GM12878 (cell line): ENCODE measurements at regions not wholly inside any gene's neighbourhood (a gene's known extent, or its start where the extent isn't known, plus 50 kb on each side); places are given as distances from the start of the nearest gene placed in this dataset.

Source experiments
- ATAC-seq: fragments of 200-7000 bp; cut with Tn5 transposase; 3 replicates; pipeline ENCODE4 v1.9.1; 2020; ENCODE audit warnings: mild to moderate bottlenecking, moderate library complexity
- BruUV-seq: library from RNA; stranded (reverse); fragments of 400-500 nt; replicated peaks from 2 replicates; lab custom pipeline; 2021; lab: Mats Ljungman, UMichigan
- CTCF ChIA-PET: fragments of 300-600 bp; sonication (Branson Sonifier 250); formaldehyde crosslinking; extraction: SDS; loops from one replicate; lab custom pipeline; 2021; ENCODE audit warnings: inconsistent platforms; lab: Yijun Ruan, JAX
- POLR2A ChIA-PET: fragments of 350-600 bp; formaldehyde crosslinking; extraction: SDS; loops from one replicate; lab custom pipeline; 2021; ENCODE audit warnings: inconsistent platforms; lab: Charles Lee
- RAD21 ChIA-PET: fragments of 300-600 bp; sonication (Branson Sonifier 250); formaldehyde crosslinking; loops from one replicate; lab custom pipeline; 2023; ENCODE audit warnings: antibody characterized with exemption; ENCODE audit not compliant: unreplicated experiment; lab: Charles Lee
- SMC1A ChIA-PET: fragments of 300-600 bp; sonication (Branson Sonifier 250); formaldehyde crosslinking; loops from one replicate; lab custom pipeline; 2023; ENCODE audit not compliant: unreplicated experiment, uncharacterized antibody; lab: Charles Lee
- DNase-seq: peaks from one replicate; pipeline ENCODE4 v3.0.0-alpha.2; 2011; ENCODE audit warnings: low read depth, low spot score
- FAIRE-seq: peaks from 3 replicates; lab custom pipeline; 2011; peaks lifted over from hg19 to GRCh38; lab: Jason Lieb, UNC
- H2AFZ ChIP-seq: 2 replicates; pipeline ENCODE4 v1.6.0; 2011; ENCODE audit warnings: low read depth, low read length, control low read depth; ENCODE audit not compliant: control insufficient read depth
- H3K27ac ChIP-seq: 2 replicates; pipeline ENCODE4 v1.5.1; 2011; ENCODE audit warnings: control low read depth; ENCODE audit not compliant: control insufficient read depth, insufficient read depth
- H3K27me3 ChIP-seq, 2 experiments: replicated peaks in 1 of 2; 2 replicates each; pipeline versions ENCODE4 v1.6.0 to v1.6.1; 2011; ENCODE audit warnings: low read length in 1 of 2; ENCODE audit not compliant: control insufficient read depth in 2 of 2, insufficient read depth in 2 of 2
- H3K36me3 ChIP-seq, 2 experiments: 2 replicates each; pipeline ENCODE4 v1.5.1; 2011; ENCODE audit warnings: low read length in 1 of 2; ENCODE audit not compliant: control insufficient read depth in 2 of 2, insufficient read depth in 2 of 2
- H3K4me1 ChIP-seq: 2 replicates; pipeline ENCODE4 v1.6.1; 2011; ENCODE audit warnings: mild to moderate bottlenecking, low read length, moderate library complexity, mixed read lengths; ENCODE audit not compliant: control insufficient read depth, insufficient read depth
- H3K4me2 ChIP-seq: 2 replicates; pipeline ENCODE4 v1.6.0; 2011; ENCODE audit warnings: control low read depth; ENCODE audit not compliant: control insufficient read depth, insufficient read depth
- H3K4me3 ChIP-seq: fragments of 200-600 bp; sonication (generic); 2 replicates; pipeline ENCODE4 v1.5.1; 2016
- H3K79me2 ChIP-seq: 2 replicates; pipeline ENCODE4 v1.6.0; 2011; ENCODE audit warnings: low read length; ENCODE audit not compliant: control insufficient read depth, insufficient read depth
- H3K9ac ChIP-seq: 2 replicates; pipeline ENCODE4 v1.8.0; 2011; ENCODE audit warnings: low read length, control low read depth, mixed read lengths; ENCODE audit not compliant: control insufficient read depth, insufficient read depth
- H3K9me3 ChIP-seq: replicated peaks from 3 replicates; pipeline ENCODE4 v1.5.1; 2011; ENCODE audit warnings: mild to moderate bottlenecking, low read length; ENCODE audit not compliant: control insufficient read depth, insufficient read depth
- H4K20me1 ChIP-seq: 2 replicates; pipeline ENCODE4 v1.6.0; 2011; ENCODE audit not compliant: control insufficient read depth, insufficient read depth
- HCFC1 ChIP-seq: fragments of 150-350 bp; IDR thresholded peaks from 2 replicates; pipeline ENCODE4 v1.6.1; 2014; ENCODE audit warnings: low read length
- LARP7 ChIP-seq: fragments of 450-650 bp; IDR thresholded peaks from 2 replicates; pipeline ENCODE4 v1.6.1; 2017; ENCODE audit warnings: mild to moderate bottlenecking
- RAD21 ChIP-seq: IDR thresholded peaks from 2 replicates; pipeline ENCODE4 v1.6.1; 2011; ENCODE audit warnings: mild to moderate bottlenecking, low read depth, low read length, moderate library complexity; ENCODE audit not compliant: insufficient read depth
- SMC3 ChIP-seq: IDR thresholded peaks from 2 replicates; pipeline ENCODE4 v1.6.1; 2011; ENCODE audit warnings: low read length, improper control_type of control experiment, borderline replicate concordance
- WGBS: methylation state at CpG from one replicate; pipeline ENCODE4 v1.1.6; 2016; ENCODE audit warnings: low lambda C conversion rate; ENCODE audit not compliant: insufficient replicate concordance, insufficient coverage; ENCODE audit errors: missing lambda C conversion rate; 5-methylcytosine and 5-hydroxymethylcytosine counted together
- in situ Hi-C: fragments of 300-500 bp; cut with MboI; formaldehyde crosslinking; loops from 9 replicates; pipeline ENCODE4 v1.14.3; 2018; ENCODE audit warnings: mixed read lengths
- intact Hi-C: fragments of 100-400 bp; cut with micrococcal nuclease; formaldehyde crosslinking; loops from one replicate; pipeline ENCODE4 v1.14.2; 2022; ENCODE audit not compliant: unreplicated experiment
- TF ChIP-seq, protein P1 (sequence below), 3 experiments: IDR thresholded peaks in 2 of 3; conservative IDR thresholded peaks in 1 of 3; 2 replicates each; pipeline ENCODE4 v1.5.1; 2011; ENCODE audit warnings: low read depth in 3 of 3, low read length in 3 of 3, mild to moderate bottlenecking in 3 of 3, control low read depth in 2 of 3, moderate library complexity in 2 of 3, inconsistent platforms in 1 of 3, mixed read lengths in 1 of 3; ENCODE audit not compliant: control insufficient read depth in 2 of 3, insufficient read depth in 1 of 3; ENCODE audit errors: extremely low read depth in 1 of 3

DNA sequence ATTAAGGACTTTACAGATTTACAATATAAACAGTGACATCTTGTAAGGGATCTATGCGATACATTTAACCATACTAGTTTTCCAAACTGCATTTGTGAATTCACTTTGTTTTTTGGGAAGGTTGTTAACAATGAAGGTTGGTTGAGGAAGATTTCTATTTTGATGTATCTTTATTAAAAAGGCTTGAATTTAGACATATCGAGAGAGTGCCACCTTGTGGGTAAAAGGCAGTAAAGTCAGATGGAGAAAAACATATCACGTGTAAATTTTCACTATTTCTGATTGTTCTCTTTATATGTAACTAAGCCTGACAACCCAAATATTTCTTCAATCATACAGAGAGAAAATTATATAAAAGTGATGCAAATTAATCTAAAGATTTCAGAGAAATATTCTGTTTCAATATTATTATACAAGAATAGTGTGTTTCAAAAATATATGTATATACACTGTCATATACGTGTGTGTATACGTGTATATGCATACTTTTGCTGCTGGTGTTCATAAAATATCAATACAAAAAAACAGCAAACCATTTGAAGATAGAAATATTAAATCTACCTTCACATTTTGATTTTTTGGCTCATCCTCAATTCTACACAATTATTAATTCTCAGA, 988.6 kb downstream of the SORCS1 start:
- no peak for FAIRE-seq
- H3K79me2 ChIP-seq, result no peaks in the 10 kb centered on the region
- no peak overlapping the region for H3K27ac ChIP-seq
- no peak overlapping the region for H2AFZ ChIP-seq
- 0 out of 3 replicates have a peak, but pooled peaks have one; percentile 31 for ATAC-seq
- peak; percentile 47; the same call in 1 of the 2 replicates for TF ChIP-seq SMC3
- no peak for TF ChIP-seq HCFC1
- TF ChIP-seq RAD21, result peak; percentile 52
- no peak for TF ChIP-seq LARP7
- TF ChIP-seq, protein P1, sequence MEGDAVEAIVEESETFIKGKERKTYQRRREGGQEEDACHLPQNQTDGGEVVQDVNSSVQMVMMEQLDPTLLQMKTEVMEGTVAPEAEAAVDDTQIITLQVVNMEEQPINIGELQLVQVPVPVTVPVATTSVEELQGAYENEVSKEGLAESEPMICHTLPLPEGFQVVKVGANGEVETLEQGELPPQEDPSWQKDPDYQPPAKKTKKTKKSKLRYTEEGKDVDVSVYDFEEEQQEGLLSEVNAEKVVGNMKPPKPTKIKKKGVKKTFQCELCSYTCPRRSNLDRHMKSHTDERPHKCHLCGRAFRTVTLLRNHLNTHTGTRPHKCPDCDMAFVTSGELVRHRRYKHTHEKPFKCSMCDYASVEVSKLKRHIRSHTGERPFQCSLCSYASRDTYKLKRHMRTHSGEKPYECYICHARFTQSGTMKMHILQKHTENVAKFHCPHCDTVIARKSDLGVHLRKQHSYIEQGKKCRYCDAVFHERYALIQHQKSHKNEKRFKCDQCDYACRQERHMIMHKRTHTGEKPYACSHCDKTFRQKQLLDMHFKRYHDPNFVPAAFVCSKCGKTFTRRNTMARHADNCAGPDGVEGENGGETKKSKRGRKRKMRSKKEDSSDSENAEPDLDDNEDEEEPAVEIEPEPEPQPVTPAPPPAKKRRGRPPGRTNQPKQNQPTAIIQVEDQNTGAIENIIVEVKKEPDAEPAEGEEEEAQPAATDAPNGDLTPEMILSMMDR (IDR thresholded peaks at IDR 0.05 in 2 of 3, conservative IDR thresholded peaks at IDR 0.05 in 1 of 3; ENCODE audit: control insufficient read depth in 2 of 3, extremely low read depth in 1 of 3, insufficient read depth in 1 of 3, low read depth in 3 of 3, low read length in 3 of 3), result peak in 2 of 3 experiments; percentile 36 to 37; a peak in 3 of 6 replicates
- H3K9me3 ChIP-seq, result no peaks in the 10 kb centered on the region
- ChIA-PET RAD21 (no interaction called here), CTCF (interaction anchor here (1.3 to 1.5 kb wide), 2 partner anchors 226 to 227 kb away, joined by 5 to 6 read pairs; no protein-coding TSS in a partner anchor), POLR2A (no interaction called here), SMC1A (interaction anchor here (1.5 kb wide), 1 partner anchor 225 kb away, joined by 5 read pairs; no protein-coding TSS in a partner anchor)
- no peak overlapping the region for H3K9ac ChIP-seq
- DNase-seq, result no peak
- H3K4me3 ChIP-seq, result no peak overlapping the region
- no TSS peak for BruUV-seq
- H3K36me3 ChIP-seq, result no peaks in the 10 kb centered on the region
- no peaks in the 10 kb centered on the region for H3K27me3 ChIP-seq
- no peaks in the 10 kb centered on the region for H3K4me1 ChIP-seq
- no peaks in the 10 kb centered on the region for H4K20me1 ChIP-seq
- intact Hi-C loops, result loop anchor here (2.0 kb wide), 2 partner anchors 225 to 379 kb away; no protein-coding TSS in a partner anchor
- WGBS, result 27% methylated on average over 5 of the region's 5 CpGs
- no peak overlapping the region for H3K4me2 ChIP-seq
- in situ Hi-C loops, result no loop called here
